Glutamatergic neuron (in vitro differentiated cells): ENCODE measurements at regions not wholly inside any gene's neighbourhood (a gene's known extent, or its start where the extent isn't known, plus 50 kb on each side); places are given as distances from the start of the nearest gene placed in this dataset.
"Not testable (repeated sequence)": the region's sequence is repeated elsewhere in the genome, so short reads cannot be mapped to it uniquely, and the experiment has no call there.

Experiments
- DNase-seq: peaks from one replicate; pipeline ENCODE4 v3.0.0; 2022
- H3K27ac Mint-ChIP-seq: one replicate; pipeline ENCODE4 v1.8.0; 2020; ENCODE audit warnings: mild to moderate bottlenecking, mixed read lengths, inconsistent platforms; ENCODE audit not compliant: unreplicated experiment
- H3K27me3 Mint-ChIP-seq: one replicate; pipeline ENCODE4 v1.8.0; 2020; ENCODE audit warnings: mild to moderate bottlenecking, moderate library complexity, mixed read lengths, inconsistent platforms; ENCODE audit not compliant: unreplicated experiment
- H3K36me3 Mint-ChIP-seq: one replicate; pipeline ENCODE4 v1.8.0; 2020; ENCODE audit warnings: mild to moderate bottlenecking, mixed read lengths, inconsistent platforms; ENCODE audit not compliant: unreplicated experiment
- H3K4me1 Mint-ChIP-seq: one replicate; pipeline ENCODE4 v1.8.0; 2020; ENCODE audit warnings: mild to moderate bottlenecking, low read depth, mixed read lengths, inconsistent platforms; ENCODE audit not compliant: unreplicated experiment
- H3K4me3 Mint-ChIP-seq: one replicate; pipeline ENCODE4 v1.8.0; 2020; ENCODE audit warnings: mild to moderate bottlenecking, mixed read lengths, inconsistent platforms; ENCODE audit not compliant: unreplicated experiment
- H3K9me3 Mint-ChIP-seq: one replicate; pipeline ENCODE4 v1.8.0; 2020; ENCODE audit warnings: mild to moderate bottlenecking, moderate library complexity, mixed read lengths, inconsistent platforms; ENCODE audit not compliant: unreplicated experiment
- CTCF ChIP-seq: fragments of 200-600 bp; sonication (generic); IDR thresholded peaks from one replicate; pipeline ENCODE4 v1.5.0; 2021; ENCODE audit not compliant: partially characterized antibody, unreplicated experiment

GRCh38 chr13:50229960-50230661 lies 214.9 kb downstream of the KCNRG start:
- peaks cover 5% of the 10 kb centered on the region for H3K9me3 Mint-ChIP-seq
- no peak overlapping the region for H3K27ac Mint-ChIP-seq
- H3K36me3 Mint-ChIP-seq: peaks cover 10% of the 10 kb centered on the region
- no peak overlapping the region for H3K4me3 Mint-ChIP-seq
- H3K4me1 Mint-ChIP-seq: peaks cover 24% of the 10 kb centered on the region
- no peak for DNase-seq
- peaks cover 3% of the 10 kb centered on the region for H3K27me3 Mint-ChIP-seq
- no peak for TF ChIP-seq CTCF

GRCh38 chr13:50230662-50230978 lies 215.4 kb downstream of the KCNRG start:
- H3K9me3 Mint-ChIP-seq: peaks cover 5% of the 10 kb centered on the region
- no peak overlapping the region for H3K4me3 Mint-ChIP-seq
- DNase-seq: no peak
- peaks cover 10% of the 10 kb centered on the region for H3K36me3 Mint-ChIP-seq
- peaks cover 3% of the 10 kb centered on the region for H3K27me3 Mint-ChIP-seq
- H3K27ac Mint-ChIP-seq: no peak overlapping the region
- H3K4me1 Mint-ChIP-seq: peaks cover 24% of the 10 kb centered on the region
- TF ChIP-seq CTCF: no peak

GRCh38 chr13:50233574-50233973 lies 218.3 kb downstream of the KCNRG start:
- not testable (repeated sequence) for H3K9me3 Mint-ChIP-seq, H3K4me1 Mint-ChIP-seq, H3K27ac Mint-ChIP-seq, H3K27me3 Mint-ChIP-seq, H3K4me3 Mint-ChIP-seq, DNase-seq
- peaks cover 10% of the 10 kb centered on the region for H3K36me3 Mint-ChIP-seq

GRCh38 chr13:50235604-50236342 lies 220.5 kb downstream of the KCNRG start:
- peaks cover 3% of the 10 kb centered on the region for H3K27me3 Mint-ChIP-seq
- no peaks in the 10 kb centered on the region for H3K4me1 Mint-ChIP-seq
- TF ChIP-seq CTCF: no peak
- no peak overlapping the region for H3K4me3 Mint-ChIP-seq
- H3K36me3 Mint-ChIP-seq: peaks cover 7% of the 10 kb centered on the region
- DNase-seq: no peak
- H3K27ac Mint-ChIP-seq: no peak overlapping the region
- peaks cover 4% of the 10 kb centered on the region for H3K9me3 Mint-ChIP-seq

GRCh38 chr13:50236898-50237318 lies 221.7 kb downstream of the KCNRG start:
- H3K27ac Mint-ChIP-seq: no peak overlapping the region
- peaks cover 4% of the 10 kb centered on the region for H3K9me3 Mint-ChIP-seq
- peaks cover 7% of the 10 kb centered on the region for H3K36me3 Mint-ChIP-seq
- DNase-seq: no peak
- H3K4me3 Mint-ChIP-seq: no peak overlapping the region
- peaks cover 3% of the 10 kb centered on the region for H3K27me3 Mint-ChIP-seq
- H3K4me1 Mint-ChIP-seq: no peaks in the 10 kb centered on the region
- TF ChIP-seq CTCF: no peak
